ENCODE measurements at regions not wholly inside any gene's neighbourhood (a gene's known extent, or its start where the extent isn't known, plus 50 kb on each side); places are given as distances from the start of the nearest gene placed in this dataset.

GRCh38 chr2:41890341-41890740 lies 157.5 kb upstream of the PKDCC start:
- no peak overlapping the region for H2AFZ ChIP-seq (ENCODE audit: insufficient read depth, low read depth, low read length, poor library complexity, severe bottlenecking)
- no peak for DNase-seq
- peaks cover 3 to 5% (median 3%) of the 10 kb centered on the region in 3 donors for H3K27me3 Mint-ChIP-seq (ENCODE audit: low read depth in 3 of 3)
- H3K4me2 ChIP-seq (replicated peaks; ENCODE audit: extremely low read depth, low read length, poor library complexity, severe bottlenecking): no peak overlapping the region
- no peaks in the 10 kb centered on the region for H3K36me3 ChIP-seq (replicated peaks in 1 of 2; ENCODE audit: control insufficient read depth in 1 of 2, insufficient read depth in 2 of 2, low read length in 2 of 2)
- TF ChIP-seq CTCF (IDR thresholded peaks at IDR 0.05): no peak
- no peaks in the 10 kb centered on the region for H3K27me3 ChIP-seq (ENCODE audit: control insufficient read depth in 2 of 2, insufficient read depth in 2 of 2, low read length in 2 of 2)
- H3K9me3 Mint-ChIP-seq: peaks cover 0 to 3% (median 0%) of the 10 kb centered on the region in 7 donors
- no peaks in the 10 kb centered on the region for H3K36me3 Mint-ChIP-seq
- no peaks in the 10 kb centered on the region for H3K9me3 ChIP-seq (replicated peaks in 1 of 2; ENCODE audit: control insufficient read depth in 1 of 2, insufficient read depth in 1 of 2, low read length in 2 of 2)
- H3K27ac Mint-ChIP-seq: no peak overlapping the region
- H3K79me2 ChIP-seq (ENCODE audit: insufficient read depth, low read length): no peaks in the 10 kb centered on the region
- no peak overlapping the region for H3K27ac ChIP-seq (ENCODE audit: low read depth in 1 of 2, low read length in 2 of 2)
- no peak overlapping the region for H3K9ac ChIP-seq (ENCODE audit: insufficient read depth, low read length, poor library complexity, severe bottlenecking)
- no peaks in the 10 kb centered on the region for H3K4me1 ChIP-seq (ENCODE audit: control insufficient read depth in 1 of 2, insufficient read depth in 2 of 2, low read length in 2 of 2)
- no peak overlapping the region for H3K4me3 ChIP-seq (replicated peaks in 1 of 3; ENCODE audit: low read depth in 2 of 3, low read length in 3 of 3)
- no peak overlapping the region for H3K4me3 Mint-ChIP-seq
- no peaks in the 10 kb centered on the region for H3K4me1 Mint-ChIP-seq
- no CpG with 5 or more reads among the region's 3 CpGs for WGBS (ENCODE audit: insufficient coverage)
- intact Hi-C loops (cut with micrococcal nuclease): no loop called here
- H4K20me1 ChIP-seq (ENCODE audit: insufficient read depth, low read length): no peaks in the 10 kb centered on the region

GRCh38 chr2:41892476-41892875 lies 155.3 kb upstream of the PKDCC start:
- WGBS (ENCODE audit: insufficient coverage): 100% methylated on average over 2 of the region's 4 CpGs
- Histone ChIP-seq H3K36me3 (replicated peaks in 1 of 2; ENCODE audit: control insufficient read depth in 1 of 2, insufficient read depth in 2 of 2, low read length in 2 of 2) (no peaks in the 10 kb centered on the region), H3K4me2 (replicated peaks; ENCODE audit: extremely low read depth, low read length, poor library complexity, severe bottlenecking) (no peak overlapping the region), H3K4me1 (ENCODE audit: control insufficient read depth in 1 of 2, insufficient read depth in 2 of 2, low read length in 2 of 2) (no peaks in the 10 kb centered on the region), H3K79me2 (ENCODE audit: insufficient read depth, low read length) (no peaks in the 10 kb centered on the region), H2AFZ (ENCODE audit: insufficient read depth, low read depth, low read length, poor library complexity, severe bottlenecking) (no peak overlapping the region), H4K20me1 (ENCODE audit: insufficient read depth, low read length) (no peaks in the 10 kb centered on the region), H3K27ac (ENCODE audit: low read depth in 1 of 2, low read length in 2 of 2) (no peak overlapping the region), H3K9me3 (replicated peaks in 1 of 2; ENCODE audit: control insufficient read depth in 1 of 2, insufficient read depth in 1 of 2, low read length in 2 of 2) (no peaks in the 10 kb centered on the region), H3K27me3 (ENCODE audit: control insufficient read depth in 2 of 2, insufficient read depth in 2 of 2, low read length in 2 of 2) (no peaks in the 10 kb centered on the region), H3K4me3 (replicated peaks in 1 of 3; ENCODE audit: low read depth in 2 of 3, low read length in 3 of 3) (no peak overlapping the region), H3K9ac (ENCODE audit: insufficient read depth, low read length, poor library complexity, severe bottlenecking) (no peak overlapping the region)
- Mint-ChIP-seq H3K27me3 (ENCODE audit: low read depth in 3 of 3) (peaks cover 1 to 5% (median 5%) of the 10 kb centered on the region in 3 donors), H3K9me3 (peaks cover 0 to 3% (median 0%) of the 10 kb centered on the region in 7 donors), H3K4me1 (no peaks in the 10 kb centered on the region), H3K36me3 (no peaks in the 10 kb centered on the region), H3K27ac (no peak overlapping the region), H3K4me3 (no peak overlapping the region)
- TF ChIP-seq CTCF (IDR thresholded peaks at IDR 0.05): no peak
- no peak for DNase-seq
- intact Hi-C loops (cut with micrococcal nuclease): no loop called here
